Body of pancreas (tissue), 4 donors: ENCODE measurements at regions not wholly inside any gene's neighbourhood (a gene's known extent, or its start where the extent isn't known, plus 50 kb on each side); places are given as distances from the start of the nearest gene placed in this dataset.

Experiments
- POLR2A ChIP-seq, 3 donors: fragments of 450-650 bp; IDR thresholded peaks; one replicate each; pipeline ENCODE4 v1.6.1; 2016; ENCODE audit warnings: antibody characterized with exemption in 3 of 3, mild to moderate bottlenecking in 2 of 3
- TF ChIP-seq, protein P1 (sequence below), 7 experiments: fragments of 450-650 bp in 4 of 7; fragments of 200-600 bp in 3 of 7; sonication (generic) in 3 of 7; IDR thresholded peaks; one replicate each; pipeline ENCODE4 v1.5.1; 2016 to 2019; ENCODE audit warnings: antibody characterized with exemption in 7 of 7

DNA sequence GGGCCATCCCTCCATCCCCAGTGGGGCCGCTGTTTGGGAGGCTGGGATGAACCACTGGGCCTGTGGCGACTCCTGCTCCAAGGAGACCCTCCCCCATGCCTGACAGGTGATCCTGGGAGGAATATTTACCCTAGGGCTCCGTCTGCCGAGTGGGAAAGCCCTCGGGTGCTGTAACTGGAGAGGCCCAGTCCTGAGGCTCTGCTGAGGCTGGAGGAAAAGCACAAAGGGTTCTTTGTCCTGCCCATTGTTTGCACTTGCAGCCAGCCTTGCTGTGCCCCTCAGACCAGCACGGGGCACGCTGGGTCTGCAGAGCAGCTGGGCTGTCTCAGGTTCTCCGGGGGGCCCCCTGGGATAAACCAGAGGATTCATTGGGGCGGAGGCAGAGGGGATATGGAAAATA lies 321.1 kb downstream of the MN1 start:
- TF ChIP-seq, protein P1, sequence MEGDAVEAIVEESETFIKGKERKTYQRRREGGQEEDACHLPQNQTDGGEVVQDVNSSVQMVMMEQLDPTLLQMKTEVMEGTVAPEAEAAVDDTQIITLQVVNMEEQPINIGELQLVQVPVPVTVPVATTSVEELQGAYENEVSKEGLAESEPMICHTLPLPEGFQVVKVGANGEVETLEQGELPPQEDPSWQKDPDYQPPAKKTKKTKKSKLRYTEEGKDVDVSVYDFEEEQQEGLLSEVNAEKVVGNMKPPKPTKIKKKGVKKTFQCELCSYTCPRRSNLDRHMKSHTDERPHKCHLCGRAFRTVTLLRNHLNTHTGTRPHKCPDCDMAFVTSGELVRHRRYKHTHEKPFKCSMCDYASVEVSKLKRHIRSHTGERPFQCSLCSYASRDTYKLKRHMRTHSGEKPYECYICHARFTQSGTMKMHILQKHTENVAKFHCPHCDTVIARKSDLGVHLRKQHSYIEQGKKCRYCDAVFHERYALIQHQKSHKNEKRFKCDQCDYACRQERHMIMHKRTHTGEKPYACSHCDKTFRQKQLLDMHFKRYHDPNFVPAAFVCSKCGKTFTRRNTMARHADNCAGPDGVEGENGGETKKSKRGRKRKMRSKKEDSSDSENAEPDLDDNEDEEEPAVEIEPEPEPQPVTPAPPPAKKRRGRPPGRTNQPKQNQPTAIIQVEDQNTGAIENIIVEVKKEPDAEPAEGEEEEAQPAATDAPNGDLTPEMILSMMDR (IDR thresholded peaks at IDR 0.05): no peak
- TF ChIP-seq POLR2A (IDR thresholded peaks at IDR 0.05): no peak
